Neuronal stem cell (in vitro differentiated cells): ENCODE measurements at regions not wholly inside any gene's neighbourhood (a gene's known extent, or its start where the extent isn't known, plus 50 kb on each side); places are given as distances from the start of the nearest gene placed in this dataset.
A peak's percentile ranks its signal among the peaks of the same experiment; 100 is the strongest.

ENCODE experiments used
- DNase-seq: peaks from one replicate; pipeline ENCODE4 v3.0.0-alpha.2; 2013; ENCODE audit warnings: low spot score
- H2AFZ ChIP-seq: one replicate; pipeline ENCODE4 v1.6.1; 2013; ENCODE audit warnings: mild to moderate bottlenecking, low read length, inconsistent platforms
- H2AK5ac ChIP-seq: 2 replicates; pipeline ENCODE4 v1.6.1; 2013; ENCODE audit warnings: low read depth, mild to moderate bottlenecking, inconsistent platforms, low read length, moderate library complexity, mixed read lengths
- H2BK120ac ChIP-seq: 2 replicates; pipeline ENCODE4 v1.6.1; 2013; ENCODE audit warnings: low read depth, mild to moderate bottlenecking, inconsistent platforms, low read length, moderate library complexity, mixed read lengths
- H2BK12ac ChIP-seq: one replicate; pipeline ENCODE4 v1.6.1; 2013; ENCODE audit warnings: low read length, inconsistent platforms
- H2BK15ac ChIP-seq: 2 replicates; pipeline ENCODE4 v1.6.1; 2013; ENCODE audit warnings: mild to moderate bottlenecking, low read length, inconsistent platforms, mixed read lengths
- H2BK5ac ChIP-seq: one replicate; pipeline ENCODE4 v1.6.1; 2013; ENCODE audit warnings: inconsistent platforms, mild to moderate bottlenecking, low read length, moderate library complexity
- H3K14ac ChIP-seq: one replicate; pipeline ENCODE4 v1.6.1; 2013; ENCODE audit warnings: low read length, inconsistent platforms
- H3K18ac ChIP-seq: 2 replicates; pipeline ENCODE4 v1.6.1; 2013; ENCODE audit warnings: low read length, inconsistent platforms
- H3K23ac ChIP-seq: 2 replicates; pipeline ENCODE4 v1.6.1; 2013; ENCODE audit warnings: low read depth, mild to moderate bottlenecking, mixed read lengths, low read length, inconsistent platforms; ENCODE audit not compliant: poor library complexity
- H3K27ac ChIP-seq: replicated peaks from 3 replicates; pipeline ENCODE4 v1.5.1; 2013; ENCODE audit warnings: low read length, inconsistent platforms
- H3K27me3 ChIP-seq, 3 experiments: 2 replicates each; pipeline ENCODE4 v1.6.1; 2013; ENCODE audit warnings: low read length in 3 of 3, mild to moderate bottlenecking in 2 of 3, inconsistent platforms in 1 of 3, low read depth in 1 of 3, mixed read lengths in 1 of 3, moderate library complexity in 1 of 3; ENCODE audit not compliant: control insufficient read depth in 3 of 3, insufficient read depth in 3 of 3
- H3K36me3 ChIP-seq, 2 donors: replicated peaks in 1 of 2; 2 replicates each; pipeline ENCODE4 v1.6.1; 2013; ENCODE audit warnings: low read length in 2 of 2; ENCODE audit not compliant: control insufficient read depth in 2 of 2, insufficient read depth in 2 of 2
- H3K4ac ChIP-seq: 2 replicates; pipeline ENCODE4 v1.6.1; 2013; ENCODE audit warnings: inconsistent platforms, mild to moderate bottlenecking, low read length, moderate library complexity
- H3K4me1 ChIP-seq, 2 donors: 1 replicate in 1 of 2; 2 replicates in 1 of 2; pipeline ENCODE4 v1.6.1; 2013; ENCODE audit warnings: low read length in 2 of 2, low read depth in 1 of 2; ENCODE audit not compliant: control insufficient read depth in 2 of 2, insufficient read depth in 1 of 2
- H3K4me2 ChIP-seq: one replicate; pipeline ENCODE4 v1.6.1; 2013; ENCODE audit warnings: mild to moderate bottlenecking, low read length, inconsistent platforms; ENCODE audit not compliant: insufficient read depth, poor library complexity, severe bottlenecking
- H3K4me3 ChIP-seq, 2 donors: 2 replicates each; pipeline ENCODE4 v1.5.1; 2013; ENCODE audit warnings: low read length in 2 of 2, mild to moderate bottlenecking in 2 of 2, inconsistent platforms in 1 of 2, moderate library complexity in 1 of 2
- H3K79me1 ChIP-seq: one replicate; pipeline ENCODE4 v1.6.1; 2013; ENCODE audit warnings: low read depth, mild to moderate bottlenecking, inconsistent platforms, low read length, moderate library complexity
- H3K9ac ChIP-seq: one replicate; pipeline ENCODE4 v1.6.1; 2013; ENCODE audit warnings: mild to moderate bottlenecking, low read depth, low read length, inconsistent platforms; ENCODE audit not compliant: poor library complexity
- H3K9me3 ChIP-seq, 2 donors: replicated peaks in 1 of 2; 2 replicates each; pipeline versions ENCODE3 to v1.6.1; 2013; ENCODE audit warnings: low read length in 2 of 2, mild to moderate bottlenecking in 2 of 2, inconsistent platforms in 1 of 2, low read depth in 1 of 2, mixed read lengths in 1 of 2, moderate library complexity in 1 of 2; ENCODE audit not compliant: control insufficient read depth in 2 of 2, insufficient read depth in 1 of 2
- H4K8ac ChIP-seq: one replicate; pipeline ENCODE4 v1.6.1; 2013; ENCODE audit warnings: low read depth, mild to moderate bottlenecking, inconsistent platforms, low read length, moderate library complexity
- H4K91ac ChIP-seq: one replicate; pipeline ENCODE4 v1.6.1; 2013; ENCODE audit warnings: low read length, low read depth, mild to moderate bottlenecking, inconsistent platforms; ENCODE audit not compliant: poor library complexity
- WGBS, 2 donors: extraction: QIAGEN DNeasy Blood & Tissue Kit; methylation state at CpG; one replicate each; pipeline ENCODE4 v1.1.7; 2013; ENCODE audit warnings: missing lambda C conversion rate in 2 of 2, mixed read lengths in 1 of 2; ENCODE audit not compliant: insufficient read length in 2 of 2, insufficient replicate concordance in 1 of 2; ENCODE audit errors: extremely low coverage in 2 of 2; 5-methylcytosine and 5-hydroxymethylcytosine counted together

DNA sequence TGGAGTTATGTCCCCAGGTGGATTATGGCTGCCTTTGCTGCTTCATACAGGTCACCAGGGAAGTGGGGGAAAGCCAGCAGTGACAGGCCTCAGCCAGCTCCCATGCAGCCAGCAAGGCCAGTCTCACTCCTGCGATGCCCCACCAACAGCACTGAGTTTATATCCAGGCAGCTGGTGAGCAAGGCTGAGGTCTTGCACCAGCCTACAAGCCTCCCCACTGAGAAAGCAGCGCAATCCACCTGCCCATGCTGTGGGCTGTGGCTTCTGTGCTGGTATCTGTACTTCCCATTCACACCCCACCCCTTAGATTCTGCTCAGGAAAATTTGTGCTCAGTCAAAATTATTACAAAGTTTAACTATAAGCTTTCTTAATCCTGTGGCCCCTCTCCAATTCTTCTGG lies 153.5 kb downstream of the HHIP start:
- Histone ChIP-seq H3K14ac (no peak overlapping the region), H3K4me2 (no peak overlapping the region)
- WGBS, 2 donors, result no CpG with 5 or more reads among the region's 2 CpGs

DNA sequence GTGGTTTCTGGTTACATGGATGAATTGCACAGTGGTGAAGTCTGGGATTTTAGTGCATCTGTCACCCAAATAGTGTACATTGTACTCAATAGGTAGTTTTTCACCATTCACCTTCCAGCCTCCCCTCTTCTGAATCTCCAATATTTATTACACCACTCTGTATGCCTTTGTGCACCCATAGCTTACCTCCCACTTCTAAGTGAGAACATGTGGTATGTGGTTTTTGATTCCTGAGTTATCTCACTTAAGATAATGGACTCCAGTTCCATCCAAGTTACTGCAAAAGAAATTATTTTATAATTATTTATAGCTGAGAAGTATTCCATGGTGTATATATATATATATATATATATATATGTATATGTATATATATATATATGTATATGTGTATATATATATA lies 155.8 kb downstream of the HHIP start:
- Histone ChIP-seq H2AFZ (no peak overlapping the region), H3K36me3 (no peaks in the 10 kb centered on the region), H3K4me1 (no peaks in the 10 kb centered on the region), H3K79me1 (no peaks in the 10 kb centered on the region), H3K4ac (no peak overlapping the region), H4K8ac (no peak overlapping the region), H3K18ac (no peak overlapping the region), H3K27me3 (no peaks in the 10 kb centered on the region), H3K23ac (no peak overlapping the region), H3K4me3 (no peak overlapping the region), H3K14ac (no peak overlapping the region), H3K9ac (no peak overlapping the region), H3K9me3 (peaks cover 3 to 7% of the 10 kb centered on the region in 2 donors), H2AK5ac (no peak overlapping the region), H2BK15ac (no peak overlapping the region), H3K27ac (no peak overlapping the region), H2BK12ac (no peak overlapping the region), H4K91ac (no peak overlapping the region), H2BK120ac (no peak overlapping the region), H3K4me2 (no peak overlapping the region), H2BK5ac (no peak overlapping the region)
- no peak for DNase-seq

More for the DNA sequence above, 153.5 kb downstream of the HHIP start:
- H3K9ac ChIP-seq, result no peak overlapping the region
- no peak for DNase-seq
- no peak overlapping the region for H3K27ac ChIP-seq
- H3K9me3 ChIP-seq, result peaks cover 0 to 4% of the 10 kb centered on the region in 2 donors
- no peaks in the 10 kb centered on the region for H3K4me1 ChIP-seq
- no peak overlapping the region for H3K23ac ChIP-seq
- H2BK5ac ChIP-seq, result no peak overlapping the region
- H3K4ac ChIP-seq, result no peak overlapping the region
- no peak overlapping the region for H2BK15ac ChIP-seq
- no peak overlapping the region for H4K8ac ChIP-seq
- no peak overlapping the region for H2AK5ac ChIP-seq
- no peak overlapping the region for H3K4me3 ChIP-seq
- H2AFZ ChIP-seq, result no peak overlapping the region
- no peaks in the 10 kb centered on the region for H3K27me3 ChIP-seq
- no peak overlapping the region for H3K18ac ChIP-seq
- H4K91ac ChIP-seq, result no peak overlapping the region
- no peak overlapping the region for H2BK12ac ChIP-seq
- H2BK120ac ChIP-seq, result no peak overlapping the region
- H3K79me1 ChIP-seq, result no peaks in the 10 kb centered on the region
- no peaks in the 10 kb centered on the region for H3K36me3 ChIP-seq

DNA sequence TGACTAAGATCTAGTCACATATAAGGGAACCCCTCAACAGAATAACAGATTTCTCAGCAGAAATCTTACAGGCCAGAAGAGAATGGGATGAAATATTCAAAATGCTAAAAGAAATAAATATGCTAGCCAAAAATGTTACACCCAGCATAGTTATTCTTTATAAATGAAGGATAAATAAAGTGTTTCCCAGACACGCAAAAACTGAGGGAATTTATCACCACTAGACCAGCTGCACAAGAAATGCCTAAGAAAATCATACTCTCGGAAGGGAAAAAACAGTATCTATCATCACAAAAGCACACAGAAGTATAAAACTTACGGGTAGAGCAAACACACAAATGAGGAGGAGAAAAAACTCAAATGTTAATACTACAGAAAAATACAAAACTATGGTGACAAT lies 162.1 kb downstream of the HHIP start:
- no peak overlapping the region for H3K4me2 ChIP-seq
- H2AFZ ChIP-seq, result no peak overlapping the region
- H3K4me3 ChIP-seq, result no peak overlapping the region
- no peak overlapping the region for H4K91ac ChIP-seq
- no peak for DNase-seq
- no peak overlapping the region for H3K9ac ChIP-seq
- H4K8ac ChIP-seq, result no peak overlapping the region
- no peak overlapping the region for H3K14ac ChIP-seq
- no peak overlapping the region for H3K27ac ChIP-seq
- H3K18ac ChIP-seq, result no peak overlapping the region
- H3K79me1 ChIP-seq, result no peaks in the 10 kb centered on the region
- H3K4ac ChIP-seq, result no peak overlapping the region
- H2BK120ac ChIP-seq, result no peak overlapping the region
- no CpG with 5 or more reads among the region's 3 CpGs for WGBS, 2 donors
- H3K4me1 ChIP-seq, result no peaks in the 10 kb centered on the region
- H3K9me3 ChIP-seq, result peaks cover 6 to 22% of the 10 kb centered on the region in 2 donors
- no peak overlapping the region for H2BK15ac ChIP-seq
- H3K23ac ChIP-seq, result no peak overlapping the region
- H2BK5ac ChIP-seq, result no peak overlapping the region
- H2BK12ac ChIP-seq, result no peak overlapping the region
- H3K36me3 ChIP-seq, result no peaks in the 10 kb centered on the region
- no peak overlapping the region for H2AK5ac ChIP-seq
- no peaks in the 10 kb centered on the region for H3K27me3 ChIP-seq

DNA sequence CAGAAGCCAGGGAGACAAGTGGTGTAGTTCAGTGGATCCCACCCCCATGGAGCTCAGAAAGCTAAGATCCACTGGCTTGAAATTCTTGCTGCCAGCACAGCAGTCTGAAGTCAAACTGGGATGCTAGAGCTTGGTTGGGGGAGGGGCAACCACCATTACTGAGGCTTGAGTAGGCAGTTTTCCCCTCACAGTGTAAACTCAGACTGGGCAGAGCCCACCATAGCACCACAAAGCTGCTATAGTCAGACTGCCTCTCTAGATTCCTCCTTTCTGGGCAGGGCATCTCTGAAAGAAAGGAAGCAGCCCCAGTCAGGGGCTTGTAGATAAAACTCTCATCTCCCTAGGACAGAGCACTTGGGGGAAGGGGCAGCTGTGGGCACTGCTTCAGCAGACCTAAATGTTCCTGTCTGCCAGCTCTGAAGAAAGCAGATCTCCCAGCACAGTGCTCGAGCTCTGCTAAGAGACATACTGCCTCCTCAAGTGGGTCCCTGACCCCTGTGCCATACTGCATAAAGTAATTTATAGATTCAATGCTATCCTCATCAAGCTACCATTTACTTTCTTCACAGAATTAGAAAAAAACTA lies 163.2 kb downstream of the HHIP start:
- H3K79me1 ChIP-seq, result no peaks in the 10 kb centered on the region
- no peaks in the 10 kb centered on the region for H3K4me1 ChIP-seq
- H2AFZ ChIP-seq, result peak overlapping the region; percentile 69
- H3K36me3 ChIP-seq, result no peaks in the 10 kb centered on the region
- H3K4me3 ChIP-seq, result peak overlapping the region in 1 of 2 donors; percentile 28
- no peak overlapping the region for H3K9ac ChIP-seq
- peaks cover 6 to 22% of the 10 kb centered on the region in 2 donors for H3K9me3 ChIP-seq
- H3K27ac ChIP-seq, result no peak overlapping the region
- no peak overlapping the region for H2AK5ac ChIP-seq
- H4K8ac ChIP-seq, result no peak overlapping the region
- H2BK12ac ChIP-seq, result no peak overlapping the region
- no peak overlapping the region for H2BK5ac ChIP-seq
- no peaks in the 10 kb centered on the region for H3K27me3 ChIP-seq
- H3K23ac ChIP-seq, result no peak overlapping the region
- no peak overlapping the region for H3K4me2 ChIP-seq
- no peak overlapping the region for H2BK120ac ChIP-seq
- no peak overlapping the region for H3K14ac ChIP-seq
- no peak for DNase-seq
- no CpG with 5 or more reads among the region's 1 CpG for WGBS, 2 donors
- H2BK15ac ChIP-seq, result no peak overlapping the region
- H3K4ac ChIP-seq, result no peak overlapping the region
- H4K91ac ChIP-seq, result no peak overlapping the region
- no peak overlapping the region for H3K18ac ChIP-seq
